ENCODE measurements at regions not wholly inside any gene's neighbourhood (a gene's known extent, or its start where the extent isn't known, plus 50 kb on each side); places are given as distances from the start of the nearest gene placed in this dataset.

- no peak overlapping the region for H2AFZ ChIP-seq (ENCODE audit: insufficient read depth, low read depth, low read length, poor library complexity, severe bottlenecking)
- no peak for ATAC-seq (ENCODE audit: low read depth)
- POLR2A ChIA-PET: no interaction called here
Measured at GRCh38 chr2:139924070-139924469, 1143.9 kb upstream of the NXPH2 start.

GRCh38 chr2:139918982-139919381 is 1138.8 kb upstream of the NXPH2 start:
- TF ChIP-seq EZH2 (IDR thresholded peaks at IDR 0.05; ENCODE audit: borderline replicate concordance, insufficient read depth, low read depth, low read length, poor library complexity, severe bottlenecking): no peak
- TF ChIP-seq CTCF (IDR thresholded peaks at IDR 0.05): no peak
- no peak overlapping the region for H3K9ac ChIP-seq (ENCODE audit: low read length)
- H3K27me3 ChIP-seq (replicated peaks in 1 of 4; ENCODE audit: control extremely low read depth in 1 of 4, control insufficient read depth in 3 of 4, insufficient read depth in 4 of 4, low read length in 3 of 4): no peaks in the 10 kb centered on the region
- no peaks in the 10 kb centered on the region for H4K20me1 ChIP-seq (ENCODE audit: control insufficient read depth, insufficient read depth, low read length, poor library complexity, severe bottlenecking)
- H3K4me2 ChIP-seq (replicated peaks; ENCODE audit: low read depth, low read length, poor library complexity, severe bottlenecking): no peak overlapping the region
- H3K4me1 ChIP-seq (ENCODE audit: control insufficient read depth in 2 of 2, insufficient read depth in 2 of 2, low read length in 2 of 2): no peaks in the 10 kb centered on the region
- no peak overlapping the region for H3K4me3 ChIP-seq (ENCODE audit: control extremely low read depth in 1 of 5, extremely low read depth in 1 of 5, insufficient read depth in 1 of 5, low read depth in 2 of 5, low read length in 4 of 5)
- ChIA-PET POLR2A (no interaction called here), CTCF (no interaction called here)
- intact Hi-C loops (cut with micrococcal nuclease): no loop called here
- H3K9me3 Mint-ChIP-seq (ENCODE audit: insufficient read depth): no peaks in the 10 kb centered on the region
- no peaks in the 10 kb centered on the region for H3K79me2 ChIP-seq (ENCODE audit: control insufficient read depth, insufficient read depth, low read length)
- H3K27ac ChIP-seq (ENCODE audit: low read length in 2 of 2): no peak overlapping the region
- H3K4me1 Mint-ChIP-seq: no peaks in the 10 kb centered on the region
- H3K9me3 ChIP-seq (ENCODE audit: control extremely low read depth in 1 of 3, control insufficient read depth in 2 of 3, insufficient read depth in 1 of 3, low read length in 2 of 3): peaks cover 0 to 5% (median 0%) of the 10 kb centered on the region in 3 donors
- H3K36me3 ChIP-seq (replicated peaks in 1 of 2; ENCODE audit: control extremely low read depth in 1 of 2, control insufficient read depth in 1 of 2, extremely low read depth in 1 of 2, insufficient read depth in 2 of 2, low read length in 1 of 2): no peaks in the 10 kb centered on the region
- no peak for ATAC-seq (ENCODE audit: low read depth)
- WGBS (ENCODE audit: insufficient coverage): no CpG with 5 or more reads among the region's 3 CpGs
- H3K27ac Mint-ChIP-seq: no peak overlapping the region
- H2AFZ ChIP-seq (ENCODE audit: insufficient read depth, low read depth, low read length, poor library complexity, severe bottlenecking): no peak overlapping the region
- no peak for DNase-seq
- no peak overlapping the region for H3K4me3 Mint-ChIP-seq
- H3K27me3 Mint-ChIP-seq: no peaks in the 10 kb centered on the region

More at GRCh38 chr2:139924070-139924469, 1143.9 kb upstream of the NXPH2 start:
- Histone ChIP-seq H3K4me1 (ENCODE audit: control insufficient read depth in 2 of 2, insufficient read depth in 2 of 2, low read length in 2 of 2) (no peaks in the 10 kb centered on the region), H3K27ac (ENCODE audit: low read length in 2 of 2) (no peak overlapping the region), H4K20me1 (ENCODE audit: control insufficient read depth, insufficient read depth, low read length, poor library complexity, severe bottlenecking) (no peaks in the 10 kb centered on the region), H3K36me3 (replicated peaks in 1 of 2; ENCODE audit: control extremely low read depth in 1 of 2, control insufficient read depth in 1 of 2, extremely low read depth in 1 of 2, insufficient read depth in 2 of 2, low read length in 1 of 2) (no peaks in the 10 kb centered on the region), H3K9ac (ENCODE audit: low read length) (no peak overlapping the region), H3K9me3 (ENCODE audit: control extremely low read depth in 1 of 3, control insufficient read depth in 2 of 3, insufficient read depth in 1 of 3, low read length in 2 of 3) (no peaks in the 10 kb centered on the region), H3K27me3 (replicated peaks in 1 of 4; ENCODE audit: control extremely low read depth in 1 of 4, control insufficient read depth in 3 of 4, insufficient read depth in 4 of 4, low read length in 3 of 4) (no peaks in the 10 kb centered on the region), H3K79me2 (ENCODE audit: control insufficient read depth, insufficient read depth, low read length) (no peaks in the 10 kb centered on the region), H3K4me2 (replicated peaks; ENCODE audit: low read depth, low read length, poor library complexity, severe bottlenecking) (no peak overlapping the region), H3K4me3 (ENCODE audit: control extremely low read depth in 1 of 5, extremely low read depth in 1 of 5, insufficient read depth in 1 of 5, low read depth in 2 of 5, low read length in 4 of 5) (no peak overlapping the region)
- TF ChIP-seq EZH2 (IDR thresholded peaks at IDR 0.05; ENCODE audit: borderline replicate concordance, insufficient read depth, low read depth, low read length, poor library complexity, severe bottlenecking) (no peak), CTCF (IDR thresholded peaks at IDR 0.05) (no peak)
- no peak overlapping the region for H3K27ac Mint-ChIP-seq
- DNase-seq: no peak
- CTCF ChIA-PET: no interaction called here
- no peaks in the 10 kb centered on the region for H3K27me3 Mint-ChIP-seq
- intact Hi-C loops (cut with micrococcal nuclease): no loop called here
- H3K4me1 Mint-ChIP-seq: no peaks in the 10 kb centered on the region
- 100% methylated on average over 3 of the region's 5 CpGs for WGBS (ENCODE audit: insufficient coverage)
- H3K4me3 Mint-ChIP-seq: no peak overlapping the region
- H3K9me3 Mint-ChIP-seq (ENCODE audit: insufficient read depth): no peaks in the 10 kb centered on the region

All from B cell (primary cell).